GM06990 (cell line): ENCODE measurements at regions not wholly inside any gene's neighbourhood (a gene's known extent, or its start where the extent isn't known, plus 50 kb on each side); places are given as distances from the start of the nearest gene placed in this dataset.

ENCODE experiments used
- DNase-seq: peaks from one replicate; pipeline ENCODE4 v3.0.0-alpha.2; 2011; ENCODE audit not compliant: insufficient read length; ENCODE audit errors: extremely low read depth
- H3K27me3 ChIP-seq: replicated peaks from 2 replicates; pipeline ENCODE4 v1.6.0; 2011; ENCODE audit warnings: low read length; ENCODE audit not compliant: control insufficient read depth, insufficient read depth
- H3K36me3 ChIP-seq: 2 replicates; pipeline ENCODE4 v1.5.1; 2011; ENCODE audit warnings: low read length; ENCODE audit not compliant: control insufficient read depth, insufficient read depth
- H3K4me3 ChIP-seq: replicated peaks from 2 replicates; pipeline ENCODE4 v1.5.1; 2011; ENCODE audit warnings: low read depth, mild to moderate bottlenecking, control low read depth, low read length
- CTCF ChIP-seq: IDR thresholded peaks from 2 replicates; pipeline ENCODE4 v1.5.1; 2011; ENCODE audit warnings: low read length, control low read depth, mild to moderate bottlenecking, inconsistent platforms; ENCODE audit not compliant: insufficient read depth, poor library complexity, severe bottlenecking

- H3K4me3 ChIP-seq, result no peak overlapping the region
- no peaks in the 10 kb centered on the region for H3K36me3 ChIP-seq
- DNase-seq, result no peak
- TF ChIP-seq CTCF, result no peak
- no peaks in the 10 kb centered on the region; the same call in 1 of the 2 replicates for H3K27me3 ChIP-seq
These were observed 98.7 kb downstream of the C5orf15 start for GRCh38 chr5:133869519-133870335.

- H3K27me3 ChIP-seq, result no peaks in the 10 kb centered on the region; the same call in 1 of the 2 replicates
These were observed 99.4 kb downstream of the C5orf15 start for GRCh38 chr5:133868946-133869518.

GRCh38 chr5:133867851-133868545, 100.4 kb downstream of the C5orf15 start:
- H3K36me3 ChIP-seq, result no peaks in the 10 kb centered on the region
- no peak for TF ChIP-seq CTCF
- H3K27me3 ChIP-seq, result no peaks in the 10 kb centered on the region; the same call in 1 of the 2 replicates
- no peak overlapping the region for H3K4me3 ChIP-seq
- no peak for DNase-seq

More at GRCh38 chr5:133868946-133869518, 99.4 kb downstream of the C5orf15 start:
- H3K4me3 ChIP-seq, result no peak overlapping the region
- DNase-seq, result peak; percentile 29
- no peaks in the 10 kb centered on the region for H3K36me3 ChIP-seq
- peak; percentile 81 for TF ChIP-seq CTCF

- Histone ChIP-seq H3K4me3 (no peak overlapping the region), H3K27me3 (no peaks in the 10 kb centered on the region; the same call in 1 of the 2 replicates), H3K36me3 (no peaks in the 10 kb centered on the region)
- TF ChIP-seq CTCF, result no peak
- no peak for DNase-seq
These were observed 101.1 kb downstream of the C5orf15 start for GRCh38 chr5:133867341-133867740.

- no peak for TF ChIP-seq CTCF
- H3K36me3 ChIP-seq, result no peaks in the 10 kb centered on the region
- H3K4me3 ChIP-seq, result no peak overlapping the region
- no peaks in the 10 kb centered on the region; the same call in 1 of the 2 replicates for H3K27me3 ChIP-seq
- no peak for DNase-seq
These were observed 101.6 kb downstream of the C5orf15 start for GRCh38 chr5:133866903-133867245.
